ENCODE measurements at regions not wholly inside any gene's neighbourhood (a gene's known extent, or its start where the extent isn't known, plus 50 kb on each side); places are given as distances from the start of the nearest gene placed in this dataset.
"Not testable (repeated sequence)": the region's sequence is repeated elsewhere in the genome, so short reads cannot be mapped to it uniquely, and the experiment has no call there.

GRCh38 chr5:113761594-113761993 lies 248.1 kb downstream of the YTHDC2 start:
- no peak overlapping the region for H3K4me3 ChIP-seq (ENCODE audit: low read depth in 1 of 2, low read length in 2 of 2)
- peaks cover 0 to 1% of the 10 kb centered on the region in 2 donors for H3K9me3 ChIP-seq (ENCODE audit: control insufficient read depth in 1 of 2, low read length in 2 of 2)
- no peaks in the 10 kb centered on the region for H3K36me3 ChIP-seq (ENCODE audit: control insufficient read depth in 1 of 2, insufficient read depth in 2 of 2, low read length in 2 of 2)
- H3K27me3 ChIP-seq (ENCODE audit: low read depth, low read length), result no peaks in the 10 kb centered on the region
- no peak overlapping the region for H3K27ac ChIP-seq (ENCODE audit: low read length)
- H3K4me1 ChIP-seq (ENCODE audit: control insufficient read depth in 1 of 2, insufficient read depth in 2 of 2, low read length in 2 of 2), result no peaks in the 10 kb centered on the region

- Histone ChIP-seq H3K4me1 (ENCODE audit: control insufficient read depth in 1 of 2, insufficient read depth in 2 of 2, low read length in 2 of 2) (no peaks in the 10 kb centered on the region), H3K27ac (ENCODE audit: low read length) (no peak overlapping the region)
These were observed 250.9 kb downstream of the YTHDC2 start for GRCh38 chr5:113764382-113764781.

GRCh38 chr5:113766827-113767226 lies 253.3 kb downstream of the YTHDC2 start:
- not testable (repeated sequence) for H3K27ac ChIP-seq (ENCODE audit: low read length); H3K9me3 ChIP-seq (ENCODE audit: control insufficient read depth in 1 of 2, low read length in 2 of 2); H3K4me1 ChIP-seq (ENCODE audit: control insufficient read depth in 1 of 2, insufficient read depth in 2 of 2, low read length in 2 of 2); H3K4me3 ChIP-seq (ENCODE audit: low read depth in 1 of 2, low read length in 2 of 2); H3K36me3 ChIP-seq (ENCODE audit: control insufficient read depth in 1 of 2, insufficient read depth in 2 of 2, low read length in 2 of 2); H3K27me3 ChIP-seq (ENCODE audit: low read depth, low read length)

More at GRCh38 chr5:113764382-113764781, 250.9 kb downstream of the YTHDC2 start:
- H3K9me3 ChIP-seq (ENCODE audit: control insufficient read depth in 1 of 2, low read length in 2 of 2), result peaks cover 0 to 3% of the 10 kb centered on the region in 2 donors
- no peaks in the 10 kb centered on the region for H3K27me3 ChIP-seq (ENCODE audit: low read depth, low read length)
- H3K36me3 ChIP-seq (ENCODE audit: control insufficient read depth in 1 of 2, insufficient read depth in 2 of 2, low read length in 2 of 2), result no peaks in the 10 kb centered on the region
- no peak overlapping the region for H3K4me3 ChIP-seq (ENCODE audit: low read depth in 1 of 2, low read length in 2 of 2)

- Histone ChIP-seq H3K27ac (ENCODE audit: low read length) (no peak overlapping the region), H3K9me3 (ENCODE audit: control insufficient read depth in 1 of 2, low read length in 2 of 2) (peaks cover 0 to 3% of the 10 kb centered on the region in 2 donors)
These were observed 257.2 kb downstream of the YTHDC2 start for GRCh38 chr5:113770648-113771047.

GRCh38 chr5:113771483-113771882 lies 258.0 kb downstream of the YTHDC2 start:
- Histone ChIP-seq H3K27me3 (ENCODE audit: low read depth, low read length) (no peaks in the 10 kb centered on the region), H3K4me3 (ENCODE audit: low read depth in 1 of 2, low read length in 2 of 2) (no peak overlapping the region), H3K4me1 (ENCODE audit: control insufficient read depth in 1 of 2, insufficient read depth in 2 of 2, low read length in 2 of 2) (no peaks in the 10 kb centered on the region), H3K9me3 (ENCODE audit: control insufficient read depth in 1 of 2, low read length in 2 of 2) (peaks cover 0 to 3% of the 10 kb centered on the region in 2 donors), H3K27ac (ENCODE audit: low read length) (no peak overlapping the region), H3K36me3 (ENCODE audit: control insufficient read depth in 1 of 2, insufficient read depth in 2 of 2, low read length in 2 of 2) (no peaks in the 10 kb centered on the region)

More at GRCh38 chr5:113770648-113771047, 257.2 kb downstream of the YTHDC2 start:
- no peaks in the 10 kb centered on the region for H3K4me1 ChIP-seq (ENCODE audit: control insufficient read depth in 1 of 2, insufficient read depth in 2 of 2, low read length in 2 of 2)
- H3K36me3 ChIP-seq (ENCODE audit: control insufficient read depth in 1 of 2, insufficient read depth in 2 of 2, low read length in 2 of 2), result no peaks in the 10 kb centered on the region
- no peak overlapping the region for H3K4me3 ChIP-seq (ENCODE audit: low read depth in 1 of 2, low read length in 2 of 2)
- H3K27me3 ChIP-seq (ENCODE audit: low read depth, low read length), result no peaks in the 10 kb centered on the region

- H3K9me3 ChIP-seq (ENCODE audit: control insufficient read depth in 1 of 2, low read length in 2 of 2), result no peaks in the 10 kb centered on the region
- no peaks in the 10 kb centered on the region for H3K4me1 ChIP-seq (ENCODE audit: control insufficient read depth in 1 of 2, insufficient read depth in 2 of 2, low read length in 2 of 2)
- no peak overlapping the region for H3K27ac ChIP-seq (ENCODE audit: low read length)
These were observed 262.7 kb downstream of the YTHDC2 start for GRCh38 chr5:113776168-113776567.

GRCh38 chr5:113776832-113777525 lies 263.5 kb downstream of the YTHDC2 start:
- no peaks in the 10 kb centered on the region for H3K27me3 ChIP-seq (ENCODE audit: low read depth, low read length)
- H3K4me1 ChIP-seq (ENCODE audit: control insufficient read depth in 1 of 2, insufficient read depth in 2 of 2, low read length in 2 of 2), result no peaks in the 10 kb centered on the region
- H3K27ac ChIP-seq (ENCODE audit: low read length), result no peak overlapping the region
- no peaks in the 10 kb centered on the region for H3K9me3 ChIP-seq (ENCODE audit: control insufficient read depth in 1 of 2, low read length in 2 of 2)
- no peaks in the 10 kb centered on the region for H3K36me3 ChIP-seq (ENCODE audit: control insufficient read depth in 1 of 2, insufficient read depth in 2 of 2, low read length in 2 of 2)
- no peak overlapping the region for H3K4me3 ChIP-seq (ENCODE audit: low read depth in 1 of 2, low read length in 2 of 2)

More at GRCh38 chr5:113776168-113776567, 262.7 kb downstream of the YTHDC2 start:
- Histone ChIP-seq H3K27me3 (ENCODE audit: low read depth, low read length) (no peaks in the 10 kb centered on the region), H3K4me3 (ENCODE audit: low read depth in 1 of 2, low read length in 2 of 2) (no peak overlapping the region), H3K36me3 (ENCODE audit: control insufficient read depth in 1 of 2, insufficient read depth in 2 of 2, low read length in 2 of 2) (no peaks in the 10 kb centered on the region)

- no peaks in the 10 kb centered on the region for H3K27me3 ChIP-seq (ENCODE audit: low read depth, low read length)
- no peaks in the 10 kb centered on the region for H3K4me1 ChIP-seq (ENCODE audit: control insufficient read depth in 1 of 2, insufficient read depth in 2 of 2, low read length in 2 of 2)
- H3K4me3 ChIP-seq (ENCODE audit: low read depth in 1 of 2, low read length in 2 of 2), result no peak overlapping the region
- H3K9me3 ChIP-seq (ENCODE audit: control insufficient read depth in 1 of 2, low read length in 2 of 2), result no peaks in the 10 kb centered on the region
- no peaks in the 10 kb centered on the region for H3K36me3 ChIP-seq (ENCODE audit: control insufficient read depth in 1 of 2, insufficient read depth in 2 of 2, low read length in 2 of 2)
- no peak overlapping the region for H3K27ac ChIP-seq (ENCODE audit: low read length)
These were observed 264.7 kb downstream of the YTHDC2 start for GRCh38 chr5:113778147-113778546.

GRCh38 chr5:113788141-113788655 lies 274.7 kb downstream of the YTHDC2 start:
- H3K36me3 ChIP-seq (ENCODE audit: control insufficient read depth in 1 of 2, insufficient read depth in 2 of 2, low read length in 2 of 2), result no peaks in the 10 kb centered on the region
- no peak overlapping the region for H3K27ac ChIP-seq (ENCODE audit: low read length)
- no peaks in the 10 kb centered on the region for H3K4me1 ChIP-seq (ENCODE audit: control insufficient read depth in 1 of 2, insufficient read depth in 2 of 2, low read length in 2 of 2)
- no peaks in the 10 kb centered on the region for H3K9me3 ChIP-seq (ENCODE audit: control insufficient read depth in 1 of 2, low read length in 2 of 2)
- no peaks in the 10 kb centered on the region for H3K27me3 ChIP-seq (ENCODE audit: low read depth, low read length)
- no peak overlapping the region for H3K4me3 ChIP-seq (ENCODE audit: low read depth in 1 of 2, low read length in 2 of 2)

- Histone ChIP-seq H3K27me3 (ENCODE audit: low read depth, low read length) (no peaks in the 10 kb centered on the region), H3K36me3 (ENCODE audit: control insufficient read depth in 1 of 2, insufficient read depth in 2 of 2, low read length in 2 of 2) (no peaks in the 10 kb centered on the region), H3K4me3 (ENCODE audit: low read depth in 1 of 2, low read length in 2 of 2) (no peak overlapping the region), H3K4me1 (ENCODE audit: control insufficient read depth in 1 of 2, insufficient read depth in 2 of 2, low read length in 2 of 2) (no peaks in the 10 kb centered on the region), H3K9me3 (ENCODE audit: control insufficient read depth in 1 of 2, low read length in 2 of 2) (no peaks in the 10 kb centered on the region), H3K27ac (ENCODE audit: low read length) (no peak overlapping the region)
These were observed 276.3 kb downstream of the YTHDC2 start for GRCh38 chr5:113789769-113790168.

- no peaks in the 10 kb centered on the region for H3K36me3 ChIP-seq (ENCODE audit: control insufficient read depth in 1 of 2, insufficient read depth in 2 of 2, low read length in 2 of 2)
- no peak overlapping the region for H3K27ac ChIP-seq (ENCODE audit: low read length)
- H3K27me3 ChIP-seq (ENCODE audit: low read depth, low read length), result no peaks in the 10 kb centered on the region
- H3K9me3 ChIP-seq (ENCODE audit: control insufficient read depth in 1 of 2, low read length in 2 of 2), result no peaks in the 10 kb centered on the region
- no peaks in the 10 kb centered on the region for H3K4me1 ChIP-seq (ENCODE audit: control insufficient read depth in 1 of 2, insufficient read depth in 2 of 2, low read length in 2 of 2)
- no peak overlapping the region for H3K4me3 ChIP-seq (ENCODE audit: low read depth in 1 of 2, low read length in 2 of 2)
These were observed 279.3 kb downstream of the YTHDC2 start for GRCh38 chr5:113792806-113793205.

- Histone ChIP-seq H3K9me3 (ENCODE audit: control insufficient read depth in 1 of 2, low read length in 2 of 2) (no peaks in the 10 kb centered on the region), H3K4me1 (ENCODE audit: control insufficient read depth in 1 of 2, insufficient read depth in 2 of 2, low read length in 2 of 2) (no peaks in the 10 kb centered on the region), H3K36me3 (ENCODE audit: control insufficient read depth in 1 of 2, insufficient read depth in 2 of 2, low read length in 2 of 2) (no peaks in the 10 kb centered on the region), H3K4me3 (ENCODE audit: low read depth in 1 of 2, low read length in 2 of 2) (no peak overlapping the region), H3K27me3 (ENCODE audit: low read depth, low read length) (no peaks in the 10 kb centered on the region), H3K27ac (ENCODE audit: low read length) (no peak overlapping the region)
These were observed 281.5 kb downstream of the YTHDC2 start for GRCh38 chr5:113794981-113795380.
